A549 (cell line): ENCODE measurements at regions not wholly inside any gene's neighbourhood (a gene's known extent, or its start where the extent isn't known, plus 50 kb on each side); places are given as distances from the start of the nearest gene placed in this dataset.

ENCODE experiments used
- ATAC-seq, 2 experiments: fragments of 200-7000 bp in 1 of 2; fragments of >200 bp in 1 of 2; cut with Nextera tagmentation in 1 of 2; cut with Tn5 transposase in 1 of 2; 3 replicates each; pipeline versions ENCODE4 v1.8.0 to v1.9.1; 2018 to 2020; ENCODE audit warnings: mild to moderate bottlenecking in 1 of 2, moderate library complexity in 1 of 2
- CTCF ChIA-PET: fragments of 300-600 bp; sonication (Branson Sonifier 250); formaldehyde crosslinking; extraction: SDS; loops from one replicate; lab custom pipeline; 2021; ENCODE audit warnings: antibody characterized with exemption, inconsistent platforms; lab: Yijun Ruan, JAX
- POLR2A ChIA-PET: fragments of 350-600 bp; formaldehyde crosslinking; extraction: SDS; loops from one replicate; lab custom pipeline; 2021; ENCODE audit warnings: antibody characterized with exemption, inconsistent platforms; lab: Yijun Ruan, JAX
- DNase-seq, 2 experiments: peaks; one replicate each; pipeline versions ENCODE4 v3.0.0 to v3.0.0-alpha.2; 2011 to 2016; ENCODE audit warnings: low read depth in 1 of 2, low spot score in 1 of 2
- FAIRE-seq: peaks from 2 replicates; lab custom pipeline; 2011; peaks lifted over from hg19 to GRCh38; lab: Jason Lieb, UNC
- H3K27ac ChIP-seq, 2 experiments: fragments of >200 bp; sonication (Bioruptor Twin); formaldehyde crosslinking; 3 replicates each; pipeline ENCODE4 v1.5.1; 2016 to 2017
- H3K4me1 ChIP-seq: fragments of >200 bp; sonication (Bioruptor Twin); formaldehyde crosslinking; 3 replicates; pipeline ENCODE4 v1.6.1; 2016
- H3K4me2 ChIP-seq: fragments of >200 bp; sonication (Bioruptor Twin); formaldehyde crosslinking; 3 replicates; pipeline ENCODE4 v1.6.1; 2016
- H3K4me3 ChIP-seq: fragments of >200 bp; sonication (Bioruptor Twin); formaldehyde crosslinking; 3 replicates; pipeline ENCODE4 v1.5.1; 2016
- H3K9me3 ChIP-seq: fragments of >200 bp; sonication (Bioruptor Twin); formaldehyde crosslinking; 3 replicates; pipeline ENCODE4 v1.6.1; 2016
- CBX2 ChIP-seq: fragments of 200-600 bp; sonication (generic); IDR thresholded peaks from 2 replicates; pipeline ENCODE4 v1.6.1; 2016; ENCODE audit warnings: low read depth, mild to moderate bottlenecking, borderline replicate concordance
- CBX8 ChIP-seq: fragments of 200-600 bp; sonication (generic); IDR thresholded peaks from 2 replicates; pipeline ENCODE4 v1.6.1; 2016
- CEBPB ChIP-seq, 2 experiments: fragments of >200 bp in 1 of 2; sonication (Bioruptor Twin) in 1 of 2; formaldehyde crosslinking in 1 of 2; IDR thresholded peaks; 2 replicates each; pipeline ENCODE4 v1.6.1; 2012 to 2016
- E2F6 ChIP-seq: IDR thresholded peaks from 2 replicates; pipeline ENCODE4 v1.6.1; 2012; ENCODE audit warnings: low read depth, borderline replicate concordance
- FOSL2 ChIP-seq, 2 experiments: fragments of 450-650 bp in 1 of 2; fragments of >200 bp in 1 of 2; sonication (Bioruptor Twin) in 1 of 2; formaldehyde crosslinking; IDR thresholded peaks; 2 replicates each; pipeline versions ENCODE4 v1.5.0 to v1.6.1; 2016 to 2020; ENCODE audit warnings: mild to moderate bottlenecking in 1 of 2, moderate library complexity in 1 of 2
- HOXB13 ChIP-seq: fragments of 250-450 bp; sonication (Bioruptor Pico); IDR thresholded peaks from 2 replicates; pipeline ENCODE4 v1.5.0; 2020; ENCODE audit warnings: low read depth, mild to moderate bottlenecking, moderate library complexity
- HOXB5 ChIP-seq: fragments of 250-450 bp; sonication (Bioruptor Pico); IDR thresholded peaks from 2 replicates; pipeline ENCODE4 v1.5.0; 2020; ENCODE audit warnings: mild to moderate bottlenecking, moderate library complexity
- KDM1A ChIP-seq: fragments of 200-600 bp; sonication (generic); IDR thresholded peaks from 2 replicates; pipeline ENCODE4 v1.6.1; 2016; ENCODE audit warnings: low read depth, mild to moderate bottlenecking
- MYC ChIP-seq: IDR thresholded peaks from 2 replicates; pipeline ENCODE4 v1.6.1; 2012; ENCODE audit warnings: mild to moderate bottlenecking, inconsistent platforms, low read length, improper control_type of control experiment, borderline replicate concordance
- NFE2L2 ChIP-seq: fragments of 150-350 bp; conservative IDR thresholded peaks from 2 replicates; pipeline ENCODE4 v1.6.1; 2014; ENCODE audit warnings: low read length
- POLR2AphosphoS2 ChIP-seq: conservative IDR thresholded peaks from 2 replicates; pipeline ENCODE4 v1.6.1; 2012; ENCODE audit warnings: low read length, improper control_type of control experiment, inconsistent platforms
- RAD21 ChIP-seq, 2 experiments: fragments of >200 bp in 1 of 2; sonication (Bioruptor Twin) in 1 of 2; formaldehyde crosslinking in 1 of 2; IDR thresholded peaks in 1 of 2; conservative IDR thresholded peaks in 1 of 2; 2 replicates in 1 of 2; 3 replicates in 1 of 2; pipeline ENCODE4 v1.6.1; 2012 to 2018; ENCODE audit warnings: inconsistent platforms in 1 of 2
- RFX5 ChIP-seq: fragments of 450-650 bp; IDR thresholded peaks from 2 replicates; pipeline ENCODE4 v1.7.1; 2014; ENCODE audit warnings: antibody characterized with exemption, mild to moderate bottlenecking, moderate library complexity
- RNF2 ChIP-seq: fragments of 200-600 bp; sonication (generic); IDR thresholded peaks from 2 replicates; pipeline ENCODE4 v1.6.1; 2016; ENCODE audit warnings: low read depth, mild to moderate bottlenecking, antibody characterized with exemption, moderate library complexity, borderline replicate concordance
- TP53 ChIP-seq: fragments of 250-450 bp; sonication (Bioruptor Pico); IDR thresholded peaks from 2 replicates; pipeline ENCODE4 v1.5.0; 2021; ENCODE audit warnings: mild to moderate bottlenecking, moderate library complexity
- USF2 ChIP-seq: fragments of 450-650 bp; IDR thresholded peaks from 2 replicates; pipeline ENCODE4 v1.6.1; 2014; ENCODE audit warnings: antibody characterized with exemption
- ZC3H11A ChIP-seq: fragments of 450-650 bp; IDR thresholded peaks from 2 replicates; pipeline ENCODE4 v1.6.1; 2014; ENCODE audit warnings: antibody characterized with exemption, mild to moderate bottlenecking
- ZFP36 ChIP-seq: fragments of 450-650 bp; IDR thresholded peaks from 2 replicates; pipeline ENCODE4 v1.6.1; 2014; ENCODE audit warnings: borderline replicate concordance; ENCODE audit not compliant: partially characterized antibody
- ZNF302 ChIP-seq: fragments of 250-450 bp; sonication (Bioruptor Pico); IDR thresholded peaks from 2 replicates; pipeline ENCODE4 v1.9.0; 2021; ENCODE audit warnings: inconsistent platforms, mild to moderate bottlenecking, moderate library complexity
- ZSCAN20 ChIP-seq: fragments of 250-450 bp; sonication (Bioruptor Pico); IDR thresholded peaks from 2 replicates; pipeline ENCODE4 v1.8.0; 2022; ENCODE audit warnings: mild to moderate bottlenecking, moderate library complexity
- WGBS: methylation state at CpG from one replicate; pipeline ENCODE4 v1.1.6; 2017; ENCODE audit errors: missing lambda C conversion rate; 5-methylcytosine and 5-hydroxymethylcytosine counted together

- POLR2A ChIA-PET: interaction anchor here (1.0 kb wide), 1 partner anchor 378 kb away, joined by 4 read pairs; no protein-coding TSS in a partner anchor
- peaks cover 18% of the 10 kb centered on the region; the same call in 1 of the 3 replicates for H3K9me3 ChIP-seq
- CTCF ChIA-PET: interaction anchor here (1.2 kb wide), 1 partner anchor 29 kb away, joined by 3 read pairs; no protein-coding TSS in a partner anchor
- WGBS: 66% methylated on average over 2 of the region's 2 CpGs
- TF ChIP-seq FOSL2 (IDR thresholded peaks at IDR 0.05) (peak; percentile 3; the same call in 1 of the 2 replicates), FOSL2 (CRISPR knock-in tag; IDR thresholded peaks at IDR 0.05) (no peak), KDM1A (no peak), ZNF302 (CRISPR knock-in tag) (0 out of 2 replicates have a peak, but pooled peaks have one; percentile 65), RAD21 (conservative IDR thresholded peaks at IDR 0.05 in 1 of 2, IDR thresholded peaks at IDR 0.05 in 1 of 2) (0 out of 5 replicates have a peak, but pooled peaks of 1 of the 2 experiments have one; percentile 58), CEBPB (IDR thresholded peaks at IDR 0.05) (peak in 1 of 2 experiments; percentile 35; a peak in 1 of 4 replicates), CBX2 (no peak), MYC (no peak), HOXB5 (CRISPR knock-in tag) (0 out of 2 replicates have a peak, but pooled peaks have one; percentile 12), E2F6 (0 out of 2 replicates have a peak, but pooled peaks have one; percentile 1)
- H3K4me2 ChIP-seq: peak overlapping the region; percentile 41
- peaks cover 26% of the 10 kb centered on the region for H3K4me1 ChIP-seq
- peak in 1 of 2 experiments; percentile 23 for DNase-seq
- FAIRE-seq: no peak
- ATAC-seq: peak in 1 of 2 experiments; percentile 57; a peak in 2 of 6 replicates
- H3K27ac ChIP-seq: peak overlapping the region; percentile 92 to 93
- H3K4me3 ChIP-seq: no peak overlapping the region
Measured at GRCh38 chr3:30228302-30228631, 378.1 kb upstream of the TGFBR2 start.

- FAIRE-seq: no peak
- Histone ChIP-seq H3K9me3 (peaks cover 4% of the 10 kb centered on the region; the same call in 1 of the 3 replicates), H3K4me3 (no peak overlapping the region), H3K4me1 (peaks cover 43% of the 10 kb centered on the region), H3K27ac (peak overlapping the region; percentile 92 to 93; a peak in 5 of 6 replicates), H3K4me2 (no peak overlapping the region)
- POLR2A ChIA-PET: no interaction called here
- ATAC-seq: no peak
- WGBS: 94% methylated on average over 3 of the region's 3 CpGs
- DNase-seq: no peak
- TF ChIP-seq ZC3H11A: no peak
- TF ChIP-seq TP53 (CRISPR knock-in tag): no peak
- no peak for TF ChIP-seq RNF2
- TF ChIP-seq ZSCAN20 (CRISPR knock-in tag): no peak
- TF ChIP-seq NFE2L2: no peak
- no peak for TF ChIP-seq USF2
- no peak for TF ChIP-seq HOXB13 (CRISPR knock-in tag)
- CTCF ChIA-PET: interaction anchor here (0.8 to 1.1 kb wide), 2 partner anchors 372 to 462 kb away, joined by 3 read pairs; no protein-coding TSS in a partner anchor
Measured at GRCh38 chr3:30231277-30232141, 374.9 kb upstream of the TGFBR2 start.

GRCh38 chr3:30232142-30232541 lies 374.3 kb upstream of the TGFBR2 start:
- ATAC-seq (no peak), FAIRE-seq (no peak), DNase-seq (no peak)
- peaks cover 38% of the 10 kb centered on the region for H3K4me1 ChIP-seq
- ChIA-PET POLR2A (no interaction called here), CTCF (interaction anchor here (0.8 to 1.1 kb wide), 2 partner anchors 371 to 461 kb away, joined by 3 read pairs; no protein-coding TSS in a partner anchor)
- H3K9me3 ChIP-seq: peaks cover 2% of the 10 kb centered on the region; the same call in 1 of the 3 replicates
- H3K4me3 ChIP-seq: no peak overlapping the region
- peak overlapping the region; percentile 92 to 93; a peak in 5 of 6 replicates for H3K27ac ChIP-seq
- H3K4me2 ChIP-seq: no peak overlapping the region
- 91% methylated on average over 5 of the region's 5 CpGs for whole genome bisulfite sequencing
- TF ChIP-seq POLR2AphosphoS2: no peak
- no peak for TF ChIP-seq ZNF302 (CRISPR knock-in tag)
- no peak for TF ChIP-seq CBX8
- no peak for TF ChIP-seq USF2
- TF ChIP-seq RFX5: no peak
- no peak for TF ChIP-seq ZFP36
- TF ChIP-seq NFE2L2: no peak
